IMR-90 (cell line): ENCODE measurements at regions not wholly inside any gene's neighbourhood (a gene's known extent, or its start where the extent isn't known, plus 50 kb on each side); places are given as distances from the start of the nearest gene placed in this dataset.

Source experiments
- ATAC-seq: fragments of 200-7000 bp; cut with Tn5 transposase; 2 replicates; pipeline ENCODE4 v1.9.1; 2020; ENCODE audit warnings: low read depth, mild to moderate bottlenecking, moderate library complexity
- BruUV-seq: library from RNA; stranded (reverse); fragments of 400-500 nt; replicated peaks from 2 replicates; lab custom pipeline; 2021; lab: Mats Ljungman, UMichigan
- CTCF ChIA-PET: fragments of 300-600 bp; formaldehyde crosslinking; extraction: SDS; loops from one replicate; lab custom pipeline; 2021; ENCODE audit warnings: antibody characterized with exemption; lab: Yijun Ruan, JAX
- POLR2A ChIA-PET: fragments of 300-600 bp; sonication (Branson Sonifier 250); formaldehyde crosslinking; loops from one replicate; lab custom pipeline; 2022; ENCODE audit warnings: antibody characterized with exemption; ENCODE audit not compliant: unreplicated experiment; lab: Charles Lee
- DNase-seq: peaks from one replicate; pipeline ENCODE4 v3.0.0; 2013
- H2AFZ ChIP-seq: replicated peaks from 2 replicates; pipeline ENCODE3; 2013; ENCODE audit warnings: low read length, mild to moderate bottlenecking; ENCODE audit not compliant: poor library complexity
- H2AK5ac ChIP-seq: 2 replicates; pipeline ENCODE4 v1.6.1; 2013; ENCODE audit warnings: low read depth, low read length, inconsistent platforms
- H2AK9ac ChIP-seq: replicated peaks from 2 replicates; pipeline ENCODE3; 2013; ENCODE audit warnings: mild to moderate bottlenecking, low read depth, low read length, moderate library complexity; ENCODE audit not compliant: poor library complexity
- H2BK120ac ChIP-seq: 2 replicates; pipeline ENCODE4 v1.6.1; 2013; ENCODE audit warnings: low read depth, low read length, inconsistent platforms
- H2BK15ac ChIP-seq: 3 replicates; pipeline ENCODE4 v1.6.1; 2013; ENCODE audit warnings: low read depth, low read length, inconsistent platforms
- H2BK20ac ChIP-seq: 2 replicates; pipeline ENCODE4 v1.6.1; 2013; ENCODE audit warnings: low read depth, mild to moderate bottlenecking, inconsistent platforms, low read length, moderate library complexity
- H2BK5ac ChIP-seq: 2 replicates; pipeline ENCODE4 v1.6.1; 2013; ENCODE audit warnings: mild to moderate bottlenecking, low read depth, low read length, inconsistent platforms; ENCODE audit not compliant: poor library complexity, severe bottlenecking
- H3K14ac ChIP-seq: replicated peaks from 2 replicates; pipeline ENCODE4 v1.6.1; 2013; ENCODE audit warnings: low read depth, low read length, inconsistent platforms
- H3K18ac ChIP-seq: 2 replicates; pipeline ENCODE4 v1.6.1; 2013; ENCODE audit warnings: low read depth, low read length, control low read depth
- H3K23ac ChIP-seq: 2 replicates; pipeline ENCODE4 v1.6.1; 2013; ENCODE audit warnings: low read depth, low read length, inconsistent platforms
- H3K27ac ChIP-seq: 2 replicates; pipeline ENCODE4 v1.5.1; 2013; ENCODE audit warnings: mild to moderate bottlenecking, control low read depth, low read length; ENCODE audit not compliant: insufficient read depth
- H3K27me3 ChIP-seq: 2 replicates; pipeline ENCODE4 v1.6.1; 2013; ENCODE audit warnings: low read length; ENCODE audit not compliant: control insufficient read depth, insufficient read depth
- H3K36me3 ChIP-seq: 2 replicates; pipeline ENCODE4 v1.6.1; 2013; ENCODE audit warnings: low read length, mixed read lengths; ENCODE audit not compliant: control insufficient read depth, insufficient read depth
- H3K4ac ChIP-seq: 2 replicates; pipeline ENCODE4 v1.6.1; 2013; ENCODE audit warnings: low read depth, low read length, inconsistent platforms
- H3K4me1 ChIP-seq: 2 replicates; pipeline ENCODE4 v1.6.1; 2013; ENCODE audit warnings: low read length, mixed read lengths; ENCODE audit not compliant: control insufficient read depth, insufficient read depth
- H3K4me2 ChIP-seq: 2 replicates; pipeline ENCODE4 v1.6.1; 2013; ENCODE audit warnings: low read depth, mild to moderate bottlenecking, control low read depth, low read length, moderate library complexity
- H3K4me3 ChIP-seq: 2 replicates; pipeline ENCODE4 v1.5.1; 2013; ENCODE audit warnings: low read depth, mild to moderate bottlenecking, control low read depth, low read length, moderate library complexity; ENCODE audit not compliant: insufficient read depth
- H3K56ac ChIP-seq: 2 replicates; pipeline ENCODE4 v1.6.1; 2013; ENCODE audit warnings: low read length, inconsistent platforms; ENCODE audit not compliant: insufficient read depth; ENCODE audit errors: extremely low read depth
- H3K79me1 ChIP-seq, 2 experiments: 2 replicates each; pipeline ENCODE4 v1.6.1; 2013; ENCODE audit warnings: low read length in 2 of 2, inconsistent platforms in 1 of 2, low read depth in 1 of 2
- H3K9ac ChIP-seq: 2 replicates; pipeline ENCODE4 v1.6.1; 2013; ENCODE audit warnings: low read depth, low read length, control low read depth
- H3K9me1 ChIP-seq: 2 replicates; pipeline ENCODE4 v1.6.1; 2013; ENCODE audit warnings: low read length, inconsistent platforms; ENCODE audit not compliant: insufficient read depth
- H3K9me3 ChIP-seq: 2 replicates; pipeline ENCODE4 v1.6.1; 2013; ENCODE audit warnings: low read length; ENCODE audit not compliant: control insufficient read depth, insufficient read depth
- H4K20me1 ChIP-seq: 2 replicates; pipeline ENCODE4 v1.6.1; 2013; ENCODE audit warnings: low read length, inconsistent platforms; ENCODE audit not compliant: insufficient read depth
- H4K5ac ChIP-seq: 2 replicates; pipeline ENCODE4 v1.6.1; 2013; ENCODE audit warnings: mild to moderate bottlenecking, low read depth, low read length, control low read depth
- H4K8ac ChIP-seq, 2 experiments: 2 replicates each; pipeline ENCODE4 v1.6.1; 2013; ENCODE audit warnings: low read depth in 2 of 2, low read length in 2 of 2, control low read depth in 1 of 2, inconsistent platforms in 1 of 2
- H4K91ac ChIP-seq: 2 replicates; pipeline ENCODE4 v1.6.1; 2013; ENCODE audit warnings: low read depth, low read length, inconsistent platforms; ENCODE audit not compliant: insufficient read depth
- CEBPB ChIP-seq: IDR thresholded peaks from 2 replicates; pipeline ENCODE4 v1.6.1; 2012; ENCODE audit warnings: low read depth, low read length, improper control_type of control experiment
- WGBS, 2 experiments: methylation state at CpG; one replicate each; pipeline versions ENCODE4 v1.1.5 to v1.1.7; 2013; ENCODE audit warnings: missing lambda C conversion rate in 2 of 2; ENCODE audit not compliant: insufficient read length in 1 of 2; ENCODE audit errors: extremely low coverage in 2 of 2; 5-methylcytosine and 5-hydroxymethylcytosine counted together
- dilution Hi-C: fragments of 300-500 bp; cut with HindIII; formaldehyde crosslinking; loops from one replicate; pipeline ENCODE4 v1.14.3; 2018; ENCODE audit warnings: low sequenced_read_pairs; ENCODE audit not compliant: unreplicated experiment
- in situ Hi-C: fragments of 300-500 bp; cut with MboI; formaldehyde crosslinking; loops from 3 replicates; pipeline ENCODE4 v1.14.3; 2019; ENCODE audit warnings: low sequenced_read_pairs, inconsistent platforms, mixed read lengths
- intact Hi-C: fragments of 100-400 bp; cut with micrococcal nuclease; formaldehyde crosslinking; loops from 2 replicates; pipeline ENCODE4 v1.10.0; 2022

DNA sequence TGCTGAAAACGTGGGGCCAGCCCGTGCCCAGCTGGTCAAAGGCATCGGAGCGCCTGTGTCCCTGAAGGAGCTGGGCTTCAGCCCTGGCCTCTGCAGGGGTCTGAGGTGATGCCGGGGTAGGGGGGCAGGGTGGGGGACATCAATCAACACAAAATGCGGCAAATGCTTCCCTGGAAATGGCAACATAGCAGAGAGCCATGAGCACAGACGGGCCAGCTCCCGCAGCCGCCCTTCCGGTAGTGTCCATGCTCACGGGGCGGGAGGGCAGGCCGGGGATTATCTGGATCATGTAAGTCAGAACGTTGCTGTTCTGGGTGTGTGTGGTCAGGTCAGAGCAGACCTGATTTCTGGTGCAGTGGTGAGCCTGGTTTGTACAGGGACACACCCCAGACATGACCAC is 56.5 kb upstream of the TWIST2 start:
- no peak for TF ChIP-seq CEBPB
- Histone ChIP-seq H2AK5ac (no peak overlapping the region), H2BK120ac (no peak overlapping the region), H3K9me3 (no peaks in the 10 kb centered on the region), H3K4me1 (no peaks in the 10 kb centered on the region; the same call in 1 of the 2 replicates), H2BK5ac (no peak overlapping the region), H2BK15ac (no peak overlapping the region), H3K27ac (no peak overlapping the region), H3K23ac (no peak overlapping the region), H3K4me3 (no peak overlapping the region), H4K5ac (no peak overlapping the region), H4K8ac (no peak overlapping the region), H4K91ac (no peak overlapping the region), H3K14ac (no peak overlapping the region), H3K79me1 (no peaks in the 10 kb centered on the region), H3K27me3 (peaks cover 19% of the 10 kb centered on the region), H3K9me1 (no peaks in the 10 kb centered on the region), H3K56ac (no peak overlapping the region), H3K4ac (no peak overlapping the region), H3K4me2 (no peak overlapping the region), H3K36me3 (no peaks in the 10 kb centered on the region), H4K20me1 (no peaks in the 10 kb centered on the region), H2AK9ac (no peak overlapping the region), H2BK20ac (no peak overlapping the region), H3K9ac (no peak overlapping the region), H2AFZ (no peak overlapping the region), H3K18ac (no peak overlapping the region)
- dilution Hi-C loops (no loop called here), in situ Hi-C loops (no loop called here), intact Hi-C loops (no loop called here)
- no TSS peak for BruUV-seq
- DNase-seq (no peak), ATAC-seq (no peak)
- 81% methylated on average over 6 of the region's 14 CpGs; no CpG with 5 or more reads in 1 of the 2 experiments for WGBS, 2 experiments
- ChIA-PET POLR2A (no interaction called here), CTCF (interaction anchor here (0.8 kb wide), 1 partner anchor 13 kb away, joined by 3 read pairs; no protein-coding TSS in a partner anchor)
